Smooth muscle cell (in vitro differentiated cells): ENCODE measurements at regions not wholly inside any gene's neighbourhood (a gene's known extent, or its start where the extent isn't known, plus 50 kb on each side); places are given as distances from the start of the nearest gene placed in this dataset.
"Not testable (repeated sequence)": the region's sequence is repeated elsewhere in the genome, so short reads cannot be mapped to it uniquely, and the experiment has no call there.

Source experiments
- DNase-seq: peaks from one replicate; lab custom pipeline; 2025; ENCODE audit not compliant: unreplicated experiment; lab: John Stamatoyannopoulos, UW
- H2AFZ ChIP-seq: fragments of 200-600 bp; sonication (generic); 2 replicates; pipeline ENCODE4 v1.6.0; 2016; ENCODE audit warnings: antibody characterized with exemption, low read depth, mild to moderate bottlenecking
- H3F3A ChIP-seq: fragments of 200-600 bp; sonication (generic); 2 replicates; pipeline ENCODE4 v1.6.0; 2017; ENCODE audit warnings: antibody characterized with exemption, low read depth
- H3K27ac ChIP-seq: fragments of 200-600 bp; sonication (generic); 2 replicates; pipeline ENCODE4 v1.5.1; 2016; ENCODE audit warnings: low read depth, mild to moderate bottlenecking
- H3K27me3 ChIP-seq: fragments of 200-600 bp; sonication (generic); 2 replicates; pipeline ENCODE4 v1.6.1; 2016; ENCODE audit warnings: low read depth, mild to moderate bottlenecking
- H3K36me3 ChIP-seq: fragments of 200-600 bp; sonication (generic); 2 replicates; pipeline ENCODE4 v1.5.1; 2016; ENCODE audit warnings: low read depth
- H3K4me1 ChIP-seq: fragments of 200-600 bp; sonication (generic); 2 replicates; pipeline ENCODE4 v1.5.1; 2016; ENCODE audit warnings: low read depth
- H3K4me2 ChIP-seq: fragments of 200-600 bp; sonication (generic); 2 replicates; pipeline ENCODE4 v1.6.0; 2016; ENCODE audit warnings: mild to moderate bottlenecking
- H3K4me3 ChIP-seq: fragments of 200-600 bp; sonication (generic); 2 replicates; pipeline ENCODE4 v1.5.1; 2016; ENCODE audit warnings: mild to moderate bottlenecking
- H3K79me2 ChIP-seq: fragments of 200-600 bp; sonication (generic); 2 replicates; pipeline ENCODE4 v1.6.0; 2016; ENCODE audit warnings: low read depth, mild to moderate bottlenecking
- H3K9ac ChIP-seq: fragments of 200-600 bp; sonication (generic); 2 replicates; pipeline ENCODE4 v1.6.0; 2016; ENCODE audit warnings: low read depth
- H3K9me3 ChIP-seq: fragments of 200-600 bp; sonication (generic); replicated peaks from 2 replicates; pipeline ENCODE4 v1.5.1; 2016; ENCODE audit warnings: low read depth
- H4K20me1 ChIP-seq: fragments of 200-600 bp; sonication (generic); 2 replicates; pipeline ENCODE4 v1.6.0; 2016; ENCODE audit warnings: low read depth
- CTCF ChIP-seq: fragments of 200-600 bp; sonication (generic); IDR thresholded peaks from 2 replicates; pipeline ENCODE4 v1.5.1; 2017; ENCODE audit warnings: borderline replicate concordance, mild to moderate bottlenecking, antibody characterized with exemption; ENCODE audit not compliant: insufficient read depth, poor library complexity, severe bottlenecking
- WGBS: methylation state at CpG from one replicate; pipeline ENCODE4 v1.1.7; 2016; ENCODE audit warnings: low lambda C conversion rate; 5-methylcytosine and 5-hydroxymethylcytosine counted together

GRCh38 chr11:81802591-81802990 is 931.1 kb downstream of the FAM181B start:
- H3K9ac ChIP-seq, result no peak overlapping the region
- H3K36me3 ChIP-seq, result no peaks in the 10 kb centered on the region
- H3F3A ChIP-seq, result no peaks in the 10 kb centered on the region
- no peak overlapping the region for H3K27ac ChIP-seq
- WGBS, result 72% methylated on average over 3 of the region's 3 CpGs
- no peak overlapping the region for H3K4me3 ChIP-seq
- H3K79me2 ChIP-seq, result no peaks in the 10 kb centered on the region
- H3K4me1 ChIP-seq, result no peaks in the 10 kb centered on the region
- H3K9me3 ChIP-seq, result no peaks in the 10 kb centered on the region
- TF ChIP-seq CTCF, result no peak
- H4K20me1 ChIP-seq, result no peaks in the 10 kb centered on the region
- no peak for DNase-seq
- H3K4me2 ChIP-seq, result no peak overlapping the region
- no peaks in the 10 kb centered on the region for H3K27me3 ChIP-seq
- no peak overlapping the region for H2AFZ ChIP-seq

GRCh38 chr11:81792416-81792815 is 941.2 kb downstream of the FAM181B start:
- no peaks in the 10 kb centered on the region for H3K36me3 ChIP-seq
- TF ChIP-seq CTCF, result no peak
- no peak for DNase-seq
- H3F3A ChIP-seq, result no peaks in the 10 kb centered on the region
- H3K4me2 ChIP-seq, result no peak overlapping the region
- no peak overlapping the region for H2AFZ ChIP-seq
- no peaks in the 10 kb centered on the region for H3K27me3 ChIP-seq
- H3K9me3 ChIP-seq, result no peaks in the 10 kb centered on the region
- 80% methylated on average over 4 of the region's 4 CpGs for WGBS
- no peak overlapping the region for H3K27ac ChIP-seq
- no peaks in the 10 kb centered on the region for H3K79me2 ChIP-seq
- no peak overlapping the region for H3K4me3 ChIP-seq
- no peaks in the 10 kb centered on the region for H3K4me1 ChIP-seq
- no peak overlapping the region for H3K9ac ChIP-seq
- no peaks in the 10 kb centered on the region for H4K20me1 ChIP-seq

- DNase-seq, result no peak
- no peaks in the 10 kb centered on the region for H4K20me1 ChIP-seq
- TF ChIP-seq CTCF, result peak; percentile 20
- peak overlapping the region; percentile 5 for H3K27ac ChIP-seq
- H2AFZ ChIP-seq, result no peak overlapping the region
- no peak overlapping the region for H3K9ac ChIP-seq
- no peaks in the 10 kb centered on the region for H3K79me2 ChIP-seq
- no peaks in the 10 kb centered on the region for H3F3A ChIP-seq
- no peaks in the 10 kb centered on the region for H3K9me3 ChIP-seq
- no peaks in the 10 kb centered on the region for H3K36me3 ChIP-seq
- H3K4me3 ChIP-seq, result no peak overlapping the region
- no peak overlapping the region for H3K4me2 ChIP-seq
- 50% methylated on average over 1 of the region's 1 CpG for WGBS
- H3K4me1 ChIP-seq, result no peaks in the 10 kb centered on the region
- H3K27me3 ChIP-seq, result no peaks in the 10 kb centered on the region
Observed at GRCh38 chr11:81787584-81788049, 946.0 kb downstream of the FAM181B start.

GRCh38 chr11:81772166-81772565 is 961.5 kb downstream of the FAM181B start:
- no peak for TF ChIP-seq CTCF
- Histone ChIP-seq H3K27ac (no peak overlapping the region), H4K20me1 (no peaks in the 10 kb centered on the region), H3F3A (no peaks in the 10 kb centered on the region), H3K9me3 (no peaks in the 10 kb centered on the region), H3K4me3 (no peak overlapping the region), H3K9ac (no peak overlapping the region), H3K36me3 (no peaks in the 10 kb centered on the region), H3K79me2 (no peaks in the 10 kb centered on the region), H2AFZ (peak overlapping the region; percentile 63), H3K27me3 (no peaks in the 10 kb centered on the region), H3K4me1 (peaks cover 11% of the 10 kb centered on the region), H3K4me2 (peak overlapping the region; percentile 17)
- WGBS, result 29% methylated on average over 3 of the region's 3 CpGs
- DNase-seq, result no peak

- not testable (repeated sequence) for H3K9ac ChIP-seq
Observed at GRCh38 chr11:81769906-81770305, 963.8 kb downstream of the FAM181B start.

More at GRCh38 chr11:81769906-81770305, 963.8 kb downstream of the FAM181B start:
- not testable (repeated sequence) for H3K27ac ChIP-seq, H3K36me3 ChIP-seq, DNase-seq, H3K79me2 ChIP-seq, H3K4me3 ChIP-seq, H3K27me3 ChIP-seq, H4K20me1 ChIP-seq, H2AFZ ChIP-seq, H3K9me3 ChIP-seq, H3F3A ChIP-seq, H3K4me2 ChIP-seq
- H3K4me1 ChIP-seq, result peaks cover 11% of the 10 kb centered on the region
- WGBS, result 75% methylated on average over 5 of the region's 5 CpGs
